GM12873 (cell line): ENCODE measurements at regions not wholly inside any gene's neighbourhood (a gene's known extent, or its start where the extent isn't known, plus 50 kb on each side); places are given as distances from the start of the nearest gene placed in this dataset.
A peak's percentile ranks its signal among the peaks of the same experiment; 100 is the strongest.

Experiments used
- CTCF ChIP-seq: IDR thresholded peaks from 2 replicates; pipeline ENCODE4 v1.5.1; 2012; ENCODE audit warnings: low read depth, mild to moderate bottlenecking, moderate library complexity, low read length, control low read depth; ENCODE audit not compliant: insufficient read depth; ENCODE audit errors: missing control alignments

GRCh38 chr7:55644567-55644966 lies 72.3 kb upstream of the VOPP1 start:
- TF ChIP-seq CTCF = no peak

- TF ChIP-seq CTCF = no peak
These were observed 70.0 kb upstream of the VOPP1 start for GRCh38 chr7:55642266-55642665.

- TF ChIP-seq CTCF = no peak
These were observed 69.5 kb upstream of the VOPP1 start for GRCh38 chr7:55641811-55642210.

GRCh38 chr7:55641273-55641691 lies 69.0 kb upstream of the VOPP1 start:
- TF ChIP-seq CTCF = peak; percentile 77

- TF ChIP-seq CTCF = no peak
These were observed 67.3 kb upstream of the VOPP1 start for GRCh38 chr7:55639640-55640039.

- no peak for TF ChIP-seq CTCF
These were observed 56.9 kb upstream of the VOPP1 start for GRCh38 chr7:55629051-55629677.

GRCh38 chr7:55624813-55625212 lies 52.5 kb upstream of the VOPP1 start:
- no peak for TF ChIP-seq CTCF
